HepG2 (cell line): ENCODE measurements at regions not wholly inside any gene's neighbourhood (a gene's known extent, or its start where the extent isn't known, plus 50 kb on each side); places are given as distances from the start of the nearest gene placed in this dataset.

Source experiments
- ATAC-seq: fragments of 200-7000 bp; cut with Tn5 transposase; 3 replicates; pipeline ENCODE4 v1.9.1; 2020; ENCODE audit warnings: mild to moderate bottlenecking, moderate library complexity
- BruUV-seq: library from RNA; stranded (reverse); fragments of 400-500 nt; replicated peaks from 2 replicates; lab custom pipeline; 2021; lab: Mats Ljungman, UMichigan
- CTCF ChIA-PET: fragments of 300-600 bp; formaldehyde crosslinking; extraction: SDS; loops from one replicate; lab custom pipeline; 2021; ENCODE audit warnings: low total read pairs, inconsistent platforms, low intra/inter-chr PET ratio; lab: Yijun Ruan, JAX
- POLR2A ChIA-PET: fragments of 350-600 bp; sonication (Branson Sonifier 250); formaldehyde crosslinking; loops from one replicate; lab custom pipeline; 2020; ENCODE audit warnings: antibody characterized with exemption, inconsistent platforms; lab: Yijun Ruan, JAX
- DNase-seq: peaks from one replicate; pipeline ENCODE4 v3.0.0-alpha.2; 2015; ENCODE audit warnings: low spot score
- FAIRE-seq: peaks from 3 replicates; lab custom pipeline; 2011; peaks lifted over from hg19 to GRCh38; lab: Jason Lieb, UNC
- H2AFZ ChIP-seq: one replicate; pipeline ENCODE4 v1.6.1; 2011; ENCODE audit warnings: low read length, inconsistent platforms
- H3K27ac ChIP-seq: fragments of 300-600 bp; 3 replicates; pipeline ENCODE4 v1.8.0; 2011; ENCODE audit warnings: mixed run types, mild to moderate bottlenecking, mixed read lengths, low read length, inconsistent platforms; ENCODE audit not compliant: insufficient read depth; ENCODE audit errors: extremely low read length
- H3K27me3 ChIP-seq, 2 experiments: fragments of 200-600 bp in 1 of 2; 2 replicates in 1 of 2; 3 replicates in 1 of 2; pipeline versions ENCODE4 v1.6.0 to v1.8.0; 2011; ENCODE audit warnings: low read length in 2 of 2, mild to moderate bottlenecking in 2 of 2, moderate library complexity in 2 of 2, inconsistent platforms in 1 of 2; ENCODE audit not compliant: insufficient read depth in 2 of 2, control insufficient read depth in 1 of 2
- H3K36me3 ChIP-seq, 2 experiments: fragments of 200-600 bp in 1 of 2; replicated peaks in 1 of 2; 2 replicates in 1 of 2; 3 replicates in 1 of 2; pipeline versions ENCODE4 v1.5.1 to v1.8.0; 2011; ENCODE audit warnings: low read length in 2 of 2, inconsistent platforms in 1 of 2; ENCODE audit not compliant: insufficient read depth in 2 of 2, control insufficient read depth in 1 of 2
- H3K4me1 ChIP-seq: 2 replicates; pipeline ENCODE4 v1.5.1; 2012; ENCODE audit warnings: low read length, inconsistent platforms; ENCODE audit not compliant: insufficient read depth
- H3K4me2 ChIP-seq: 2 replicates; pipeline ENCODE4 v1.6.0; 2011; ENCODE audit warnings: low read depth, low read length, inconsistent platforms
- H3K4me3 ChIP-seq, 3 experiments: fragments of 200-600 bp in 1 of 3; sonication (generic), shearing (Covaris generic) in 1 of 3; replicated peaks in 1 of 3; 2 replicates each; pipeline ENCODE4 v1.5.1; 2011 to 2016; ENCODE audit warnings: low read length in 3 of 3, inconsistent platforms in 2 of 3, low read depth in 2 of 3, mild to moderate bottlenecking in 2 of 3, control low read depth in 1 of 3, mixed read lengths in 1 of 3; ENCODE audit not compliant: insufficient read depth in 1 of 3
- H3K79me2 ChIP-seq: one replicate; pipeline ENCODE4 v1.6.1; 2011; ENCODE audit warnings: low read length, inconsistent platforms; ENCODE audit not compliant: insufficient read depth
- H3K9ac ChIP-seq: 2 replicates; pipeline ENCODE4 v1.6.0; 2011; ENCODE audit warnings: mild to moderate bottlenecking, low read depth, low read length, inconsistent platforms; ENCODE audit not compliant: insufficient read depth
- H3K9me3 ChIP-seq: 2 replicates; pipeline ENCODE4 v1.5.1; 2012; ENCODE audit warnings: mild to moderate bottlenecking, low read length
- H4K20me1 ChIP-seq: 2 replicates; pipeline ENCODE4 v1.6.0; 2011; ENCODE audit warnings: inconsistent platforms, mild to moderate bottlenecking, low read length, moderate library complexity; ENCODE audit not compliant: insufficient read depth
- ATF2 ChIP-seq: sonication (generic); formaldehyde crosslinking; IDR thresholded peaks from 2 replicates; pipeline ENCODE4 v1.4.0; 2020; ENCODE audit warnings: missing genetic modification reagents
- CHD4 ChIP-seq: fragments of 200-600 bp; sonication (generic); IDR thresholded peaks from 2 replicates; pipeline ENCODE4 v1.7.0; 2017; ENCODE audit warnings: mild to moderate bottlenecking, low read length, borderline replicate concordance
- CREB3 ChIP-seq: sonication (generic); formaldehyde crosslinking; IDR thresholded peaks from 2 replicates; pipeline ENCODE4 v1.5.0; 2020; ENCODE audit warnings: missing genetic modification reagents
- HHEX ChIP-seq: IDR thresholded peaks from 2 replicates; pipeline ENCODE4 v1.6.1; 2016; ENCODE audit warnings: control low read depth
- IRX3 ChIP-seq: sonication (generic); formaldehyde crosslinking; IDR thresholded peaks from 2 replicates; pipeline ENCODE4 v1.8.1; 2023; ENCODE audit warnings: mild to moderate bottlenecking, low read depth, missing genetic modification reagents, borderline replicate concordance
- MAF1 ChIP-seq: sonication (generic); formaldehyde crosslinking; IDR thresholded peaks from 2 replicates; pipeline ENCODE4 v1.5.0; 2020; ENCODE audit warnings: missing genetic modification reagents, borderline replicate concordance
- MED13 ChIP-seq: sonication (generic); formaldehyde crosslinking; IDR thresholded peaks from 2 replicates; pipeline ENCODE4 v1.5.0; 2020; ENCODE audit warnings: missing genetic modification reagents
- POLR2AphosphoS5 ChIP-seq: IDR thresholded peaks from 2 replicates; pipeline ENCODE4 v1.6.1; 2012; ENCODE audit warnings: low read depth, low read length
- SAP130 ChIP-seq: IDR thresholded peaks from 2 replicates; pipeline ENCODE4 v1.6.1; 2016; ENCODE audit warnings: low read depth
- TBP ChIP-seq: sonication (generic); formaldehyde crosslinking; IDR thresholded peaks from 2 replicates; pipeline ENCODE4 v1.5.0; 2020; ENCODE audit warnings: missing genetic modification reagents
- ZKSCAN8 ChIP-seq: IDR thresholded peaks from 2 replicates; pipeline ENCODE4 v1.6.1; 2016; ENCODE audit warnings: borderline replicate concordance, missing genetic modification reagents, missing compliant biosample characterization
- ZNF44 ChIP-seq: sonication (generic); formaldehyde crosslinking; IDR thresholded peaks from 2 replicates; pipeline ENCODE4 v1.5.1; 2020; ENCODE audit warnings: mild to moderate bottlenecking, missing genetic modification reagents
- ZNF720 ChIP-seq: sonication (generic); formaldehyde crosslinking; IDR thresholded peaks from 2 replicates; pipeline ENCODE4 v1.4.0; 2020; ENCODE audit warnings: missing genetic modification reagents
- ZNF780A ChIP-seq: sonication (generic); formaldehyde crosslinking; IDR thresholded peaks from 2 replicates; pipeline ENCODE4 v1.8.0; 2022; ENCODE audit warnings: mild to moderate bottlenecking, missing genetic modification reagents, moderate library complexity
- ZNF850 ChIP-seq: sonication (generic); formaldehyde crosslinking; conservative IDR thresholded peaks from 2 replicates; pipeline ENCODE4 v1.9.0; 2021; ENCODE audit warnings: mild to moderate bottlenecking, missing genetic modification reagents
- ZSCAN9 ChIP-seq: IDR thresholded peaks from 2 replicates; pipeline ENCODE4 v1.6.1; 2016; ENCODE audit warnings: borderline replicate concordance
- WGBS: methylation state at CpG from one replicate; pipeline ENCODE4 v1.1.6; 2017; ENCODE audit warnings: low lambda C conversion rate; 5-methylcytosine and 5-hydroxymethylcytosine counted together
- in situ Hi-C: cut with HindIII; loops from 2 replicates; pipeline ENCODE4 v1.10.0; 2017; ENCODE audit warnings: low pct_unique_long_range_greater_than_20kb; ENCODE audit not compliant: extremely low pct_ligation_motif_present
- intact Hi-C: fragments of 100-400 bp; cut with micrococcal nuclease; formaldehyde crosslinking; loops from one replicate; pipeline ENCODE4 v1.10.0; 2022; ENCODE audit not compliant: unreplicated experiment
- TF ChIP-seq, protein P1 (sequence below): sonication (generic); formaldehyde crosslinking; IDR thresholded peaks from 2 replicates; pipeline ENCODE4 v1.4.0; 2020; ENCODE audit warnings: mild to moderate bottlenecking, missing genetic modification reagents
- TF ChIP-seq, protein P2 (sequence below): sonication (generic); formaldehyde crosslinking; IDR thresholded peaks from 2 replicates; pipeline ENCODE4 v1.8.1; 2023; ENCODE audit warnings: mild to moderate bottlenecking, inconsistent platforms, moderate library complexity, missing genetic modification reagents, borderline replicate concordance

GRCh38 chr13:50687545-50687944 is 155.9 kb downstream of the DLEU7 start:
- H2AFZ ChIP-seq: no peak overlapping the region
- no peaks in the 10 kb centered on the region for H3K27me3 ChIP-seq
- no peaks in the 10 kb centered on the region; the same call in 1 of the 2 replicates for H3K4me1 ChIP-seq
- no TSS peak for BruUV-seq
- ATAC-seq: no peak
- 100% methylated on average over 4 of the region's 4 CpGs for WGBS
- intact Hi-C loops: no loop called here
- no peak for FAIRE-seq
- H3K79me2 ChIP-seq: no peaks in the 10 kb centered on the region
- no peak overlapping the region for H3K27ac ChIP-seq
- DNase-seq: no peak
- TF ChIP-seq ZNF780A (CRISPR knock-in tag): no peak
- TF ChIP-seq ZNF44 (CRISPR knock-in tag): no peak
- TF ChIP-seq MAF1: no peak
- TF ChIP-seq SAP130 (CRISPR knock-in tag): no peak
- no peak for TF ChIP-seq IRX3 (CRISPR knock-in tag)
- TF ChIP-seq, protein P1, sequence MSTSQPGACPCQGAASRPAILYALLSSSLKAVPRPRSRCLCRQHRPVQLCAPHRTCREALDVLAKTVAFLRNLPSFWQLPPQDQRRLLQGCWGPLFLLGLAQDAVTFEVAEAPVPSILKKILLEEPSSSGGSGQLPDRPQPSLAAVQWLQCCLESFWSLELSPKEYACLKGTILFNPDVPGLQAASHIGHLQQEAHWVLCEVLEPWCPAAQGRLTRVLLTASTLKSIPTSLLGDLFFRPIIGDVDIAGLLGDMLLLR (CRISPR knock-in tag): no peak
- TF ChIP-seq ZNF720: no peak
- TF ChIP-seq ZKSCAN8: no peak
- TF ChIP-seq TBP: no peak
- no peak for TF ChIP-seq MED13 (CRISPR knock-in tag)
- no peak for TF ChIP-seq ATF2
- TF ChIP-seq, protein P2, sequence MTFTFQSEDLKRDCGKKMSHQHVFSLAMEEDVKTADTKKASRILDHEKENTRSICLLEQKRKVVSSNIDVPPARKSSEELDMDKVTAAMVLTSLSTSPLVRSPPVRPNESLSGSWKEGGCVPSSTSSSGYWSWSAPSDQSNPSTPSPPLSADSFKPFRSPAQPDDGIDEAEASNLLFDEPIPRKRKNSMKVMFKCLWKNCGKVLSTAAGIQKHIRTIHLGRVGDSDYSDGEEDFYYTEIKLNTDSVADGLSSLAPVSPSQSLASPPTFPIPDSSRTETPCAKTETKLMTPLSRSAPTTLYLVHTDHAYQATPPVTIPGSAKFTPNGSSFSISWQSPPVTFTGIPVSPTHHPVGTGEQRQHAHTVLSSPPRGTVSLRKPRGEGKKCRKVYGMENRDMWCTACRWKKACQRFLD (CRISPR knock-in tag): no peak
- TF ChIP-seq ZSCAN9 (CRISPR knock-in tag): no peak
- TF ChIP-seq CHD4: no peak
- TF ChIP-seq POLR2AphosphoS5: no peak
- no peak for TF ChIP-seq ZNF850 (CRISPR knock-in tag)
- TF ChIP-seq CREB3 (CRISPR knock-in tag): no peak
- TF ChIP-seq HHEX (CRISPR knock-in tag): no peak
- TF ChIP-seq, all 625 proteins: peak for 0
- Histone ChIP-seq H3K4me2 (no peak overlapping the region), H3K9ac (no peak overlapping the region), H3K36me3 (no peaks in the 10 kb centered on the region; a peak in 1 of 5 replicates), H3K4me3 (no peak overlapping the region), H3K9me3 (no peaks in the 10 kb centered on the region), H4K20me1 (no peaks in the 10 kb centered on the region)
- in situ Hi-C loops: no loop called here
- ChIA-PET CTCF (no interaction called here), POLR2A (no interaction called here)
